ENCODE measurements at regions not wholly inside any gene's neighbourhood (a gene's known extent, or its start where the extent isn't known, plus 50 kb on each side); places are given as distances from the start of the nearest gene placed in this dataset.

- TF ChIP-seq CTCF (IDR thresholded peaks at IDR 0.05; ENCODE audit: low read depth, low read length, missing control alignments) = no peak
- no peak overlapping the region for H3K4me3 ChIP-seq (ENCODE audit: low read depth, low read length)
- DNase-seq (ENCODE audit: low read depth) = no peak
Observed at GRCh38 chr10:65611592-65611991, 1314.2 kb upstream of the LRRTM3 start.

GRCh38 chr10:65614956-65615565 lies 1310.8 kb upstream of the LRRTM3 start:
- TF ChIP-seq CTCF (IDR thresholded peaks at IDR 0.05; ENCODE audit: low read depth, low read length, missing control alignments) = no peak
- no peak for DNase-seq (ENCODE audit: low read depth)
- no peak overlapping the region for H3K4me3 ChIP-seq (ENCODE audit: low read depth, low read length)

- TF ChIP-seq CTCF (IDR thresholded peaks at IDR 0.05; ENCODE audit: low read depth, low read length, missing control alignments) = no peak
- DNase-seq (ENCODE audit: low read depth) = no peak
- H3K4me3 ChIP-seq (ENCODE audit: low read depth, low read length) = no peak overlapping the region
Observed at GRCh38 chr10:65618126-65618525, 1307.7 kb upstream of the LRRTM3 start.

- DNase-seq (ENCODE audit: low read depth) = no peak
- no peak overlapping the region for H3K4me3 ChIP-seq (ENCODE audit: low read depth, low read length)
- no peak for TF ChIP-seq CTCF (IDR thresholded peaks at IDR 0.05; ENCODE audit: low read depth, low read length, missing control alignments)
Observed at GRCh38 chr10:65620404-65621048, 1305.3 kb upstream of the LRRTM3 start.

- no peak for DNase-seq (ENCODE audit: low read depth)
- no peak for TF ChIP-seq CTCF (IDR thresholded peaks at IDR 0.05; ENCODE audit: low read depth, low read length, missing control alignments)
- H3K4me3 ChIP-seq (ENCODE audit: low read depth, low read length) = no peak overlapping the region
Observed at GRCh38 chr10:65622608-65623007, 1303.2 kb upstream of the LRRTM3 start.

GRCh38 chr10:65628493-65629139 lies 1297.2 kb upstream of the LRRTM3 start:
- TF ChIP-seq CTCF (IDR thresholded peaks at IDR 0.05; ENCODE audit: low read depth, low read length, missing control alignments) = no peak
- DNase-seq (ENCODE audit: low read depth) = no peak
- H3K4me3 ChIP-seq (ENCODE audit: low read depth, low read length) = no peak overlapping the region

All from GM12864 (cell line).